AML-193 (cell line): ENCODE measurements at regions not wholly inside any gene's neighbourhood (a gene's known extent, or its start where the extent isn't known, plus 50 kb on each side); places are given as distances from the start of the nearest gene placed in this dataset.
"Not testable (repeated sequence)": the region's sequence is repeated elsewhere in the genome, so short reads cannot be mapped to it uniquely, and the experiment has no call there.

ENCODE experiments used
- DNase-seq, 2 experiments: peaks; one replicate each; lab custom pipeline; 2025; lab: John Stamatoyannopoulos, UW

DNA sequence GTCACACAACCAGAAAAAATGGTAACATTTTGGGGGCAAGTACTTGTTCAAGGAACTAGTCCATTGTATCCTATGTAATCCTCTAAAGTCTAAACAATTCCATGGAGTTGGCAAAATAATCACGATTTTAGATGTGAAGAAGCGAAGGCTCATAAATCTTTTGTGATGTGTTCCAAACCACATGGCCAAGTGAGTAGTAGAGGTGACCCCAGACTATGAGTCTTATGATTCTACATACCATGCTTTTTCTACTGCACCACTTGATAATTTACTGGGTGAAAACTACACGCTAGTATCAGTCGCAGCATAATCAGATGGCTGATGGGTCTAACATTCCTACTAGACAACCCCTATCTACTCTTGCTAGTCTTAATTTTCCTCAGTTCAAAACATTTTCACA lies 371.4 kb downstream of the OSR1 start:
- DNase-seq, result no peak

GRCh38 chr2:18986046-18986445 lies 372.4 kb downstream of the OSR1 start:
- DNase-seq, result no peak

DNA sequence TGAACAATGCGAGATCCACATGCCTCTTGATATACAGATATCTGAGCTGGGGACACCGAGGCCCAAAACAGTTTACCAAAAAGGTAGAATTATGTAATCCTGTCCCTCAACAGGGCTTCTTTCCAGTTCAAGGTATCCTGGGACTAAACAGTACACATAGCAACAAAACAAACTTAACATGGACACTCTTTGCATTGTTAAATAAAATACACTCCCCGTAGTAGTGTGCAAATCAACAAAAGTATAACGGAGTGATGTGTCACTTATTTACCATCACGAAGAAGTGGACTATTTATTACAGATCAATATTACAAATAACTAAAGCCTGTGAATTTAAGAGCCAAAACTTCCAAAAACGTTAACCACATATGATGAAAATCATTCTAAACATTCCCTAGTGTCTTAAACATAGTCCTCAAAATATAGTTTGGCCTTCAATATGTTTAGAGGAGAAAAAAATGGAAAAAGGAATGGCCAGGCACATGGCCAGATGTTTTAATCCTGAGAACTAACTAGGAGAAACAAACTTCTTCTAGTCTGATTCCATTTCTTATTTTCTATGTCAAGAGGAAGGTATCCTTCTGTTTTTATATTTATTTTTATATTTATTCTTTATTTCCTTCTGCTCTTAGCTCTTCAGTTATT lies 377.5 kb downstream of the OSR1 start:
- no peak for DNase-seq

GRCh38 chr2:18980104-18980785 lies 378.2 kb downstream of the OSR1 start:
- DNase-seq, result no peak

DNA sequence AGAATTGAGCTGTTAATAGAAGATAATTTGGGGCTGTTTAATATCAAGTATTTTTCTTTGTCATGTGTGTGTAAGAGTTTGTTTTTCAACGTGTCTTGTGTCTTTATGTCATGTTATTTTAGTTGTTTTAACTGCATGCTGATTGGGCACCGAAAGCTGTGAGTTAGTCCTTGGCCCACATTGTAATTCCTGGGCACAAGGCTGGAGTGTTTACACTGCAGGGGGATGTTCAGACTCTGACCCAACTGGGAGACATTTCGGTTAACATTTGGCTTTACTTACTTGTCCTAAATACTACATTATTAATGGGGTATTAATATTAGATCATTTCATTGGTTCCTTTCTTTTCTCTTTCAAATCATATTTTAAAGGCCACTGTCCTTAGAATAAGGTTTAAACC lies 381.0 kb downstream of the OSR1 start:
- no peak for DNase-seq

- no peak for DNase-seq
These were observed 382.1 kb downstream of the OSR1 start for GRCh38 chr2:18976168-18976961.

GRCh38 chr2:18975506-18976167 lies 382.8 kb downstream of the OSR1 start:
- no peak for DNase-seq

DNA sequence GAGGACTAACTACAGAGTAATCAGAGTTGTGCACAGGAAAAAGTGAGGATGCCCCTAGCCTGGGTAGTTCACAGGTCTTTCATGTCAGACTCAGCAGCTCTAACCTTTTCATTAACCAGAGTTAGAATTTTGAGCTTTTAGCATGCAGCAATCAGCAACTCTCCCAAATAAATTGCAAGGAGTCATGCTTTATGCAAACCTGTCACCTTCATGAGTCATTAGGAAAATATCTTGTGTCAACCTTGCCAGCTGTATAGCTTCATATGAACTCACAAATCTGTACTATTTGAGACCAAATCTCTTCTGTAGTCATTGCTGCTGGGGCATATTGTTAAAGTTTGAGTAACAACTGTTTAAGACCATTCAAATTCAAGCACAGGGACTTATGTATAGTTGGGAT lies 382.3 kb upstream of the NT5C1B start:
- DNase-seq, result no peak

DNA sequence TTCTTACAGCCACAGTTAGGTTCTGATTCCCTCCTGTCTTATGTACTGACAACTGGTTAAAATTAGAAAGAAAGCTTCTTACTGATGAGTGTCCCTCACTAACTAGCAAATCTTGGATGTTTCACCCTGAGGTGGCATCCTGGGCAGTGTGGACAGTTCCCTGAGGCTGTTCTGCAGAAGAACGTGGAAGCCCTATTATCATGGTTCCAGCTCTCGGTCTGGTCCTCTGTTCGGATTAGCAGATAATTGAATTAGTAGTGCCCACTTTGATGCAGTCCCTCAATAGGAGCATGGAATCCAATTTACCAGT lies 381.7 kb upstream of the NT5C1B start:
- DNase-seq, result no peak

GRCh38 chr2:18966131-18966530 lies 376.8 kb upstream of the NT5C1B start:
- DNase-seq, result no peak

GRCh38 chr2:18963739-18964256 lies 374.4 kb upstream of the NT5C1B start:
- DNase-seq, result not testable (repeated sequence)

DNA sequence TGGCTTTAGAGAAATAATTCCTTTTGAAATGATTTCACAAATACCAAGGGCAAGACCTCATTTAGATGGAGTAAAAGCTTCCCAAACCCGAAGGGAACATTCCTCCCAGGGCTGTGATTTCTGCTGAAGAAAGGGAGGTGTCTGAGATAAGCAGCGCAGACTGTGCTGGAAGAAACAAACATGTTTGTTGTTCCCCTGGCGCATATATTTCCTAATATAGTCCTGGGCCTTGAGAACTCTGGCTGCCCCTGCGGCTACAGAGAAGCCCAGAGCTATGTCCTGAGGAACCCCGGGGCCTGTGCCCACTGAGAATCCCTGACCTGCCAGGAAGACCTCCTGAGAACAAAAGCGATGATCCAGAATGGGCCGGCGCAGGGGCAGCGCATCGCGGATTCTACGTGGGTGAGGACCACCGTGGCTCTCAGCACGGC lies 372.6 kb upstream of the NT5C1B start:
- DNase-seq, result no peak

- peak; percentile 58 to 61 for DNase-seq
These were observed 370.8 kb upstream of the NT5C1B start for GRCh38 chr2:18959952-18960717.

DNA sequence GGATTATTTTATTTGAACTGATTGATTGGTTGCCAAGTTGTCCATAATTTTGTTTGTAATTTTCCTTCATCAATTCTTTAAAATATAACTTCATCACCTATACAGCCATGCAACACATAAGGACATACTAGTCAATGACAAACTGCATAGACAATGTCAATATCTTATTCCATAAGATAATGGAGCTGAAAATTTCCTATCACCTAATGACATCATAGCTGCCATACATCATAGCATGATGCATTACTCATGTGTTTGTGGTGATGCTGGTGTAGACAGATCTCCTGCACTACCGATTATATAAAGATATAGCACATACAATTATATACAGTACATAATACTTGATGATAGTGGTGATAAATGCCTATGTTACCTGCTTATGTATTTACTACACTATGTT lies 369.8 kb upstream of the NT5C1B start:
- no peak for DNase-seq

- no peak for DNase-seq
These were observed 368.5 kb upstream of the NT5C1B start for GRCh38 chr2:18957909-18958308.

GRCh38 chr2:18950361-18950851 lies 361.0 kb upstream of the NT5C1B start:
- no peak for DNase-seq

DNA sequence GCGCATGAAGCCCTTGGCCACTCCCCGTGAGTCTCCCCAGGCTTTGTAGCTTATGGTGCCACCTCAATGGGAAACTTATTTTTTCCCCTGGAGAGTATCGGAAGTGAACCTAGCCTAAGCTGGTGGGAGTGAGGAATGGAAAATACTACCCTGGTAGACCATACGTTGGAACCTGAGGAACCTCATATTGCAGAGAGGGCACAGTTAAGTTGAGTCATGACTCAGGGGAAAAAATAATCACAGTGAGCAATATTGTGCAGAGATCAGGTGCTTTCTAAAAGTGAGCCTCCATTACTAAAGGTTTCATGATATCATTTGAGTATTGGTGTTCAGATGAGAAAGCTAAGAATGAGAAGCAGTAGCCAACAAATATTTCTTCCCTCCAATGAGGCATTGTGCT lies 360.5 kb upstream of the NT5C1B start:
- DNase-seq, result no peak

DNA sequence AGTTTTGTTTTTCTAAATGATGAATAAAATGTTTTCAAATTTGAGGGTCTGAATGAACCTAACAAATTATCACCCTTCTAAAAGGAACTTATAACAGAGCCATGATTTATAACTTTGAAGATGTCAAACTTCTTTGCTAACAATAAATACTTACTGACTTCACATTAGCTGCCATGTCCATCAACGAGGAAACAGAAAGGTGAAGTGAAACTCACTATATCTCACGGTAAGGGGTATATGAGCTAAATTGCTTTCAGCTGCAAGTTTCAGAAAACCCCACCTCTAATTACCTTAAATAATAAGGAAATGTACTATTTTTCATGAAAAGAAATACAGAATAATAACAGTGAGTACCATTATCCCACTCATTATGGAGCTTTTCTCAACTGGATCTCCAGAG lies 350.8 kb upstream of the NT5C1B start:
- DNase-seq, result no peak

DNA sequence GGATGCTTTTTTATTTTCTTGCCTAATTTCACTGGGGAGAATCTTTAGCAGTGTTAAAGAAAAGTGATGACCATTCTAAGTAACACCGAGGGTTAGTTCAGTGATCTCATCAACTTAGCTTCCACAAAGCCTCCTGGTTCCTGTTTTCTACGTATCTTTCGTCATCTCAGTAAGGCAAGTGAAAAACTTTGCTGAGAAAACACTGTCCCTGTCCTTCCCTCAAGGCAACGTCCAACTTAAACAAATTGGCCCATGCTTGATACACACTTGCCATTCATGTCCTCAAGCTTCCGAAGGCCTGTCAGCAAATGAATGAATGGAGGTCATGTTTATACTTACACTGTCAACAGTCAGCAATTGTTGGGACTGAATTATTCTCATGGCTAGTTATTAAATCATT lies 350.4 kb upstream of the NT5C1B start:
- not testable (repeated sequence) for DNase-seq

DNA sequence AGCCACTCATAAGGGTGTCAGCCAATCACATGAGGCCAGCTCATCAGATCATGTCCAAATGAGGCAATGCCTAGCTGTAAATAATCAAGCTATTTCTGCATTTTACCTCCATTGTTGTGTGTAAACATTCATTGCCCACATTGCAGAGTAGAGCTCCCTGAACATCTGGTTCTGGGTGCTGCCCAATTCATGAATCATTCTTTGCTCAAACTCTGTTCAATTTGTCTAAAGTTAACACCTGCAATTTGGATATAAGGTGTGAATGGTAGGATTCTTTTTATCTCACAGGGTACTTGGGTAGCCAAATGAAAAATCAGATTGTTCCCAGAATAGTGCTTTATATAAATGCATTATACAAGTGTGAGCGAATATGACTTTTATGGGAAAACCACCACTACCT lies 345.5 kb upstream of the NT5C1B start:
- DNase-seq, result no peak

DNA sequence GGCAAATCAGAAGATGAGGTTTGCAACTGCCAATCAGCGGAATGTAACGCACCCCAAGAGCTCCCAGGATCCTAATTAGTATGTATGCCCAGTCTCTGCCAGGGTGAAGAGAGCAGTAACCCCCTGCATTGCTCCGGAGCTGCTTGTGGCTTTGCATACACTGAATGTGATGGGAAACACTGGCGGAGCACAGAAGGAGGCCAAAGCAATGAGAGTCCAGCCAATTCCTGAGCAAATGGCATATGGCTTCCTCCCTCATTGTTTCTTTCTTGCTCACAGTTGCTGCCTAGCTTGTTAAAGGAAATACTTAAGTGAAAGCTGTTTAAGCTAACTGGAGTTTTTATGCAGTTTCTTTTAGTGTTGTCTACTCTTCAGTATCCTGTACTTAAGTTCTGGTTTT lies 343.5 kb upstream of the NT5C1B start:
- DNase-seq, result no peak

DNA sequence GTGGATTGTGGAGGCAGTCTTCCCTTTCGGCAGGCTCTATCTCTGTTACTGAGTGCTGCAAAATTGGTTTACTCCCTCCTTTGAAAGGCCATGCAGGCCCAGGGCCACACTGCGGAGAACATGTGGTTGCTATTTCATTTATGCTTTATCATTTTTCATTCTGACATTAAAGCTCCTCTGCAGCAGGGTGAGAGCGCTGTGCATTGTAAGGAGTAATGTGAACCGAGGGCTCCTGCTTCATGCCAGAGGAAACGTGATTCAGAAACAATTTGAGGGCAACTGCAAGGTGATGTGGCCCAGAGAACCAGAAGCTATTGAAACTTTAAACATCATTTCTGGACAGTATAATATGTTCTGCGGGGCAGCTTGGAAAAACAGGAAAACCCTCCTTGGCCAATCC lies 341.6 kb upstream of the NT5C1B start:
- no peak for DNase-seq
